ENCODE measurements at regions not wholly inside any gene's neighbourhood (a gene's known extent, or its start where the extent isn't known, plus 50 kb on each side); places are given as distances from the start of the nearest gene placed in this dataset.

DNA sequence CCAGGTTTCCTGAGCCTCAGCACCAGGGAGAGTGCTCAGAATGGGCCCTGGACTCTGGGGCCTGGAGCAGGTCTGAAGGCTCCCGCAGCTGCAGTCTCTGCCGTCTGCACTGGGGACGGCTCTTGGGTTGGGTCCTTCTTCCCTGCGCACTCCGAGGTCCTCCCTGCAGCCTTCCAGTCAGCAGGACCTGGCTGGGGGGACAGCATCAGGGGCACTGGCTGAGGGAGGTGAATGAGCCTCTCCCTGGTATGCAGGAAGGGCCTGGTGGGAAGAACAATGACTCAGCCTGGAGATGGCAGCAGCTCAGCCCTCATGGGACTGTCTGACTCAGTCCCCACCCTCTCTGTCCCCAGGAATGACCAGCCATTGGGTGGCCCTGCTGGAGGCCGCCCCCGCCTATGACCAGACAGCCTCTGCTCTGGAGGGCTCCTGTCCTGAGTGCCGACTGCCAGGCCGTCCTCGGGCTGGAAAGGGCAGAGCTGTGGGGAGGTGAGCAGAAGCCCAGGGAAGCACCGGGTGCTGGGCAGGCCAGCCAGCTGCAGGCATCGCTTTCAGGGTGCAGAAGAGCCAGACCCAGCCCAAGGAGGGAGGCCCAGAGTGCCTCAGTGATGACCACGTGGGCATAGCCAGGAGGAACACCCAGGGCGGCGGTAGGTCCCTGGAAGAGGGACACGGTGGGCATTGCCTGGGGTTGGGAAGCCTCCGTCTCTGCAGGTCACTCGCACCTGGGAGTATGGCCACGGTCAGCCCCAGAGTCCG, 455.0 kb downstream of the BRD1 start:
- TF ChIP-seq, protein P1, sequence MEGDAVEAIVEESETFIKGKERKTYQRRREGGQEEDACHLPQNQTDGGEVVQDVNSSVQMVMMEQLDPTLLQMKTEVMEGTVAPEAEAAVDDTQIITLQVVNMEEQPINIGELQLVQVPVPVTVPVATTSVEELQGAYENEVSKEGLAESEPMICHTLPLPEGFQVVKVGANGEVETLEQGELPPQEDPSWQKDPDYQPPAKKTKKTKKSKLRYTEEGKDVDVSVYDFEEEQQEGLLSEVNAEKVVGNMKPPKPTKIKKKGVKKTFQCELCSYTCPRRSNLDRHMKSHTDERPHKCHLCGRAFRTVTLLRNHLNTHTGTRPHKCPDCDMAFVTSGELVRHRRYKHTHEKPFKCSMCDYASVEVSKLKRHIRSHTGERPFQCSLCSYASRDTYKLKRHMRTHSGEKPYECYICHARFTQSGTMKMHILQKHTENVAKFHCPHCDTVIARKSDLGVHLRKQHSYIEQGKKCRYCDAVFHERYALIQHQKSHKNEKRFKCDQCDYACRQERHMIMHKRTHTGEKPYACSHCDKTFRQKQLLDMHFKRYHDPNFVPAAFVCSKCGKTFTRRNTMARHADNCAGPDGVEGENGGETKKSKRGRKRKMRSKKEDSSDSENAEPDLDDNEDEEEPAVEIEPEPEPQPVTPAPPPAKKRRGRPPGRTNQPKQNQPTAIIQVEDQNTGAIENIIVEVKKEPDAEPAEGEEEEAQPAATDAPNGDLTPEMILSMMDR (conservative IDR thresholded peaks at IDR 0.05; ENCODE audit: low read depth, low read length): no peak
- DNase-seq (ENCODE audit: low read depth): no peak
- H3K4me3 ChIP-seq (ENCODE audit: low read depth, low read length): no peak overlapping the region

DNA sequence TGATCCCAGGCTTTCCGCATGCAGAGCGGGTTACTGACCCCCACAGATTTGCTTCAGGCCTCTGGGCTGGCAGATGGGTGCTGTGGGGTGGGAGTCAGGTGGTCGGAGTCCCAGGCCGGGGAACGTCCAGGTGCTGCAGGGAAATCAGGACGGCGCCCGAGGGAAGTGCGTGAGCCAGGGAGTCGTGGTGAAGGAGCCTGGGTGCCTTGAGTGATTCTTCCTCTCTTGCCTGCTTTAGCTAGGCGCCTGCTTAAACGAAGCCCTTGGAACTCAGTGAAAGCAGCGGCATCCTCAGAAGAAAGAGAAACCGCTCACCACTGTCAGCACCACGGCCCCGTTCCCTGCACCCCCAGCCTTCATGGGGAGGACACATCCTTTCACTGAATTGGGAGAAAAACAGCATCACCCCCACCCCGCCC, 455.6 kb downstream of the BRD1 start:
- TF ChIP-seq, protein P1 (conservative IDR thresholded peaks at IDR 0.05; ENCODE audit: low read depth, low read length): no peak
- no peak overlapping the region for H3K4me3 ChIP-seq (ENCODE audit: low read depth, low read length)
- no peak for DNase-seq (ENCODE audit: low read depth)

DNA sequence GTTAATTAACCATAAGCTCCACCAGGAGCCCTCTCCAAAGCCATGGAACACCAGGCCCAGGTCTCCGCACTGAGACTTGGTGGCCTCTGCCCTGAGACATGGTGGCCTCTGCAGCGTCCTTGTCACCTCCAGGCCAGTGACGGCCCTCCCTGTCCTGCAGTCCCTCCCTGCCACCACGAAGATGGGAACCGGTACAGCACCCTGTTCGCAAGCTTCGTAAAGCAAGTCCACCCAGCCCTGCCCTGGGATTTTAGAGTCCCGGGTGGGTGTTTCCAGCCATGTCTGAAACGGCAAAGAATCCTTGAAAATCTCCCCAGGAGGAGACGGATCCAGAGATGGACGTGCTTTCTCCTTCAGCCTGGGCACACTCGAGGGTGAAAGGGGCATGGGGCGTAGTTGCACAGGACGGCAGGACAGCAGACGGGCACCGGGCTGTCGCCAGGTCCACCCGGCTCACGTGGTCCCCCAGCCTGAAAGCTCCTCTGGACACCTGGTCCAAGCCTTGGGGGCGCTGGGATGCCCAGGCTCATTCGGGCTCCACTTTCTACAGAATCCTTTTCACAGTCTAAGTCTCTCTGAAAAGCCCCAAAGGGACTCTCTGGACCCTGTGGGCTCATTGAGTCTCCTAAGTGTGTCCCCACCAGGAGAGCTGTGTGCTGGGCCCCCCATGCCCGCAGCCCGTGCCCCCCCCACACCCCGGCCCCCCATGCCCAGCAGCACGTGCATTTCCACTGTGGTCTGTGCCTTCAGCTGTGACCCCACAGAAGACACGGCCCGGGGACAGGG, 456.2 kb downstream of the BRD1 start:
- TF ChIP-seq, protein P1 (conservative IDR thresholded peaks at IDR 0.05; ENCODE audit: low read depth, low read length): no peak
- H3K4me3 ChIP-seq (ENCODE audit: low read depth, low read length): no peak overlapping the region
- DNase-seq (ENCODE audit: low read depth): no peak

DNA sequence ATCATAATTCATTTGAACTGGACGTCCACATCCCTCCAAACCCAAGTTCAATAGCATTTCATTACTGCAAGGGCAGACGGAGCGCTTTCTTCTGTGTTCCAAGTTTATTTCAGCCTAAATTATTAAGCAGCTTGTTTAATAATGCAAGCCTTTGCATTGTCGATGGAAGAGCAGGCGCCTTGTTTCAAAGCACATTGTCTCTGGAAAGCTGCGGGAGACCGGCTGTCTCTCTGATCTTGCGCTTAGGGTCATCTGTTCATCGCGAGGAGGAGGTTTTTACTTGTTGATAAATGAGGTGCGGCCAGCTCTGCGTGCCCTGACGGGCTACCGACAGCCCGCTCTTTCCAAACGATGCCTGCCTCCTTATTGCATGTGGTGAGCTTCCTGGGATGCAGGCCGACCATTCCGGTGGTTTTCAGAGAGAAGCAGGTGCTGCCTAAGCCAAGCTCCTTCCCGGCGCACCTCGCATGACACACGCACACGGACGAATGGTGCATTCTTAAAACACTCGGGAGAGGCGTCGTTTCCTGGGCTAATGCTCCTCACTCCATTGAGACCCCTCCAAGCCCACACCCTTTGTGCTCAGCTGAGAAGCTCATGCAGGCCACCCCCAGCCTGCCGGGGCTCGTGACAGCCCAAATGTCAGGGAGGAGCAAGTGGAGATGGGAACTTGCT, 456.9 kb downstream of the BRD1 start:
- no peak overlapping the region for H3K4me3 ChIP-seq (ENCODE audit: low read depth, low read length)
- TF ChIP-seq, protein P1 (conservative IDR thresholded peaks at IDR 0.05; ENCODE audit: low read depth, low read length): no peak
- DNase-seq (ENCODE audit: low read depth): no peak

DNA sequence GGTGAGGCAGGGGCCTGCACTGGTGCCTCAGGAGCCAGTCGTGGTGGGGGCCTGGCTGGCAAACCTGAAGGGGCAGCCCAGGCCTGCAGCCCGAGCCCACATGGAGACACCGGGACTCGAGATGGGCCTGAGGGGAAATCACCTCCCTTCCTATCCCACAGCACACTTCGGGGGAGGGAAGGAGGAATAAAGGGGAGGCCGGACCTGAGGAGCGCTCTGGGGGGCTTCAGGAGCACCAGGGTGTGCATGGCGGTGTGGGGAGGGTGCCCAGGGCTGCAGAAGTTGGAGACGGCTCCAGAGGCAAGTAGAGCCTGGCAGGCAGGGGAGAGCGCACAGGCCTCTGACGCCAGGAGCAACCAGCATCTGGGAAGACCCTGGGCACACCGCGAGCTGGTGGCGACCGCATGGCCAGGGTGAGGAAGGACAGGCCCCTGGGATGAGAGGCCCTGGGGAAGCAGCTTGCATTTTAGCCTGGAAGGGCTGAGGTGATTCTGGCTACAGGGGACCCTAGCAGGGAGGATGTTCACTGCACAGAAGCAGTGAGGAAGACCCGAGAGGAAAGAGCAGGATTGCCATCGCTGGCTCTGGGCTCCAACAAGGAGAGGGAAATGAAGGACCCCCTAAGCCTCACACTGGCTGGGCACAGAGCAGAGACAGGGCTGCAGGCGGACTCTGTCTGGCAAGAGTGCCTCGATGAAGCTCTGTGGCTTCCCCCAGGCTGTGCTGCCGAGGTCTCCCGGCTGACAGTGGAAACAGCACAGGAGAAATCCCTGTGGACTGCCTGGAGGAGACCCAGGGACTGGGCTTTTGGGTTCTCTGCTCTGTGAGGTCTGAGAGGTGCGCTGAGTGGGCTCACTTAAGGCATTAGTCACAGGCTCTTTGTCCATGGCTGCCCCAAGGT, 457.7 kb downstream of the BRD1 start:
- no peak overlapping the region for H3K4me3 ChIP-seq (ENCODE audit: low read depth, low read length)
- TF ChIP-seq, protein P1 (conservative IDR thresholded peaks at IDR 0.05; ENCODE audit: low read depth, low read length): no peak
- DNase-seq (ENCODE audit: low read depth): no peak

DNA sequence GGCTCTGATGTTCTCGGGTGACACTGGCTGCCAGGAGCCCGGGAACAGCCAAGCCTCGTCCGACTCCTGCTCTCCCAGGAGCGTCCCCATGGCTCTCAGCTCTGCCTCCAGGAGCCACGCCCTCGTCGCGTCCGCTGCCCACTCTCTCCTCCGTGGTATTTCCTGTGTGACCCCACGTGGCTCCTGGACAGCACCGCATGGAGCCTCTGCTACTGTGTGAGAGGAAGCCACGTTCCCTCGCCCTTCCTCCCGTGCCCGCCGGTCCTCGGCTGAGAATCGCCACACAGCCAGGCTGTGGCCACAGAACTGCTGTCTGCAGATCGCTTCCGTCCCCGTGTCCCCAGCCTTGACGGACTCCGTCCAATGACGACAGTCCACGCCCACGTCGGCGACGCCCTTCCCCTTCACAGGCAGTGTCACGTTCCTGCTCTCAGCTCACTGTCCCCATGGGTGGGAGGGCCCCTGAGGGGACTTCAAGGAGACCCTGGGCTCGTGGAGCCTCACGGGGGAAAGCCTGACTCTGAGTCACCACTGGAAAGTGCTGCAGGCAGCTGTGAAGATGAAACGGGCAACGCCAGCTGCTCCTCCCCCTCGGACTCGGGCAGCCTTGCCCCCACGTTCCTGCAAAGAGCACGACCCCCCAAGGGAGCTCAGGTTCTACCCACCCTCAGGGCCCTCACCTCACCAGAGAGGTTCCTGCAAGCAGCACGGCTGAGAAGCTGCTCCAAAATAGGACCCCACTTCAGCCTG, 458.5 kb downstream of the BRD1 start:
- TF ChIP-seq, protein P1 (conservative IDR thresholded peaks at IDR 0.05; ENCODE audit: low read depth, low read length): no peak
- H3K4me3 ChIP-seq (ENCODE audit: low read depth, low read length): no peak overlapping the region
- DNase-seq (ENCODE audit: low read depth): no peak
